ENCODE measurements at regions not wholly inside any gene's neighbourhood (a gene's known extent, or its start where the extent isn't known, plus 50 kb on each side); places are given as distances from the start of the nearest gene placed in this dataset.

- TF ChIP-seq CTCF (IDR thresholded peaks at IDR 0.05), result no peak
- Histone ChIP-seq H3K36me3 (no peaks in the 10 kb centered on the region), H3K9me3 (no peaks in the 10 kb centered on the region)
These were observed 202.3 kb downstream of the KIF21A start for GRCh38 chr12:39240587-39240986.

GRCh38 chr12:39239490-39240486 is 203.1 kb downstream of the KIF21A start:
- no peak for TF ChIP-seq CTCF (IDR thresholded peaks at IDR 0.05)
- H3K4me1 ChIP-seq (ENCODE audit: control insufficient read depth in 1 of 2, insufficient read depth in 1 of 2, low read depth in 1 of 2, low read length in 1 of 2), result no peaks in the 10 kb centered on the region
- H3K27ac ChIP-seq, result no peak overlapping the region
- H3K36me3 ChIP-seq, result no peaks in the 10 kb centered on the region
- H3K4me3 ChIP-seq (ENCODE audit: low read depth in 1 of 2, low read length in 1 of 2), result no peak overlapping the region
- no peaks in the 10 kb centered on the region for H3K9me3 ChIP-seq
- no peaks in the 10 kb centered on the region for H3K27me3 ChIP-seq

More at GRCh38 chr12:39240587-39240986, 202.3 kb downstream of the KIF21A start:
- H3K4me3 ChIP-seq (ENCODE audit: low read depth in 1 of 2, low read length in 1 of 2), result no peak overlapping the region
- no peaks in the 10 kb centered on the region for H3K4me1 ChIP-seq (ENCODE audit: control insufficient read depth in 1 of 2, insufficient read depth in 1 of 2, low read depth in 1 of 2, low read length in 1 of 2)
- no peaks in the 10 kb centered on the region for H3K27me3 ChIP-seq
- no peak overlapping the region for H3K27ac ChIP-seq

GRCh38 chr12:39237004-39237403 is 205.9 kb downstream of the KIF21A start:
- Histone ChIP-seq H3K9me3 (no peaks in the 10 kb centered on the region), H3K4me3 (ENCODE audit: low read depth in 1 of 2, low read length in 1 of 2) (no peak overlapping the region), H3K27ac (no peak overlapping the region), H3K4me1 (ENCODE audit: control insufficient read depth in 1 of 2, insufficient read depth in 1 of 2, low read depth in 1 of 2, low read length in 1 of 2) (no peaks in the 10 kb centered on the region), H3K27me3 (no peaks in the 10 kb centered on the region), H3K36me3 (no peaks in the 10 kb centered on the region)
- no peak for TF ChIP-seq CTCF (IDR thresholded peaks at IDR 0.05)

- Histone ChIP-seq H3K36me3 (no peaks in the 10 kb centered on the region), H3K4me1 (ENCODE audit: control insufficient read depth in 1 of 2, insufficient read depth in 1 of 2, low read depth in 1 of 2, low read length in 1 of 2) (no peaks in the 10 kb centered on the region), H3K9me3 (no peaks in the 10 kb centered on the region), H3K4me3 (ENCODE audit: low read depth in 1 of 2, low read length in 1 of 2) (no peak overlapping the region), H3K27me3 (no peaks in the 10 kb centered on the region), H3K27ac (no peak overlapping the region)
- TF ChIP-seq CTCF (IDR thresholded peaks at IDR 0.05), result no peak
These were observed 206.7 kb downstream of the KIF21A start for GRCh38 chr12:39235990-39236767.

GRCh38 chr12:39230086-39230485 is 212.8 kb downstream of the KIF21A start:
- Histone ChIP-seq H3K27ac (no peak overlapping the region), H3K4me3 (ENCODE audit: low read depth in 1 of 2, low read length in 1 of 2) (no peak overlapping the region), H3K4me1 (ENCODE audit: control insufficient read depth in 1 of 2, insufficient read depth in 1 of 2, low read depth in 1 of 2, low read length in 1 of 2) (no peaks in the 10 kb centered on the region), H3K27me3 (no peaks in the 10 kb centered on the region), H3K9me3 (no peaks in the 10 kb centered on the region), H3K36me3 (no peaks in the 10 kb centered on the region)
- no peak for TF ChIP-seq CTCF (IDR thresholded peaks at IDR 0.05)
